ENCODE measurements at regions not wholly inside any gene's neighbourhood (a gene's known extent, or its start where the extent isn't known, plus 50 kb on each side); places are given as distances from the start of the nearest gene placed in this dataset.
"Not testable (repeated sequence)": the region's sequence is repeated elsewhere in the genome, so short reads cannot be mapped to it uniquely, and the experiment has no call there.

GRCh38 chr5:118076490-118076889 is 911.9 kb downstream of the DTWD2 start:
- in situ Hi-C loops (cut with MboI; ENCODE audit: low sequenced_read_pairs, unreplicated experiment), result no loop called here
- no peak for DNase-seq (ENCODE audit: low spot score)
- no peak for TF ChIP-seq CTCF (IDR thresholded peaks at IDR 0.05; ENCODE audit: borderline replicate concordance, control extremely low read depth, extremely low read depth, insufficient read depth, missing control alignments)

- in situ Hi-C loops (cut with MboI; ENCODE audit: low sequenced_read_pairs, unreplicated experiment), result no loop called here
- no peak for TF ChIP-seq CTCF (IDR thresholded peaks at IDR 0.05; ENCODE audit: borderline replicate concordance, control extremely low read depth, extremely low read depth, insufficient read depth, missing control alignments)
- no peak for DNase-seq (ENCODE audit: low spot score)
Observed at GRCh38 chr5:118070041-118070440, 918.3 kb downstream of the DTWD2 start.

- in situ Hi-C loops (cut with MboI; ENCODE audit: low sequenced_read_pairs, unreplicated experiment), result no loop called here
- DNase-seq (ENCODE audit: low spot score), result no peak
- no peak for TF ChIP-seq CTCF (IDR thresholded peaks at IDR 0.05; ENCODE audit: borderline replicate concordance, control extremely low read depth, extremely low read depth, insufficient read depth, missing control alignments)
Observed at GRCh38 chr5:118069452-118069851, 918.9 kb downstream of the DTWD2 start.

- no peak for DNase-seq (ENCODE audit: low spot score)
- in situ Hi-C loops (cut with MboI; ENCODE audit: low sequenced_read_pairs, unreplicated experiment), result no loop called here
- no peak for TF ChIP-seq CTCF (IDR thresholded peaks at IDR 0.05; ENCODE audit: borderline replicate concordance, control extremely low read depth, extremely low read depth, insufficient read depth, missing control alignments)
Observed at GRCh38 chr5:118068886-118069285, 919.5 kb downstream of the DTWD2 start.

- DNase-seq (ENCODE audit: low spot score); in situ Hi-C loops (cut with MboI; ENCODE audit: low sequenced_read_pairs, unreplicated experiment): not testable (repeated sequence)
Observed at GRCh38 chr5:118063836-118064235, 924.5 kb downstream of the DTWD2 start.

GRCh38 chr5:118060833-118061232 is 927.5 kb downstream of the DTWD2 start:
- TF ChIP-seq CTCF (IDR thresholded peaks at IDR 0.05; ENCODE audit: borderline replicate concordance, control extremely low read depth, extremely low read depth, insufficient read depth, missing control alignments), result no peak
- no peak for DNase-seq (ENCODE audit: low spot score)
- in situ Hi-C loops (cut with MboI; ENCODE audit: low sequenced_read_pairs, unreplicated experiment), result no loop called here

GRCh38 chr5:118052503-118052902 is 935.8 kb downstream of the DTWD2 start:
- no peak for TF ChIP-seq CTCF (IDR thresholded peaks at IDR 0.05; ENCODE audit: borderline replicate concordance, control extremely low read depth, extremely low read depth, insufficient read depth, missing control alignments)

More at GRCh38 chr5:118052503-118052902, 935.8 kb downstream of the DTWD2 start:
- in situ Hi-C loops (cut with MboI; ENCODE audit: low sequenced_read_pairs, unreplicated experiment), result no loop called here
- DNase-seq (ENCODE audit: low spot score), result no peak
